Trophoblast cell (in vitro differentiated cells and primary cell): ENCODE measurements at regions not wholly inside any gene's neighbourhood (a gene's known extent, or its start where the extent isn't known, plus 50 kb on each side); places are given as distances from the start of the nearest gene placed in this dataset.
"Not testable (repeated sequence)": the region's sequence is repeated elsewhere in the genome, so short reads cannot be mapped to it uniquely, and the experiment has no call there.

Source experiments
- DNase-seq, 2 donors: peaks; one replicate each; pipeline ENCODE4 v3.0.0-alpha.2; 2016
- H2AFZ ChIP-seq: 2 replicates; pipeline ENCODE4 v1.6.1; 2013; ENCODE audit warnings: low read length, moderate library complexity, mild to moderate bottlenecking; ENCODE audit not compliant: insufficient read depth, poor library complexity
- H2AK5ac ChIP-seq: 2 replicates; pipeline ENCODE4 v1.6.1; 2013; ENCODE audit warnings: mild to moderate bottlenecking, low read length
- H2BK120ac ChIP-seq: 2 replicates; pipeline ENCODE4 v1.6.1; 2013; ENCODE audit warnings: low read length, mild to moderate bottlenecking, moderate library complexity; ENCODE audit not compliant: insufficient read depth, poor library complexity
- H2BK12ac ChIP-seq: 2 replicates; pipeline ENCODE4 v1.6.1; 2013; ENCODE audit warnings: mild to moderate bottlenecking, low read length, moderate library complexity
- H2BK5ac ChIP-seq: 2 replicates; pipeline ENCODE4 v1.6.1; 2013; ENCODE audit warnings: low read length, low read depth, moderate library complexity, mild to moderate bottlenecking; ENCODE audit not compliant: poor library complexity
- H3K14ac ChIP-seq: 2 replicates; pipeline ENCODE4 v1.6.1; 2013; ENCODE audit warnings: mild to moderate bottlenecking, low read length
- H3K18ac ChIP-seq: 2 replicates; pipeline ENCODE4 v1.6.1; 2013; ENCODE audit warnings: mild to moderate bottlenecking, low read length
- H3K23ac ChIP-seq: 2 replicates; pipeline ENCODE4 v1.6.1; 2013; ENCODE audit warnings: low read length
- H3K27ac ChIP-seq: 2 replicates; pipeline ENCODE4 v1.5.1; 2013; ENCODE audit warnings: low read depth, mild to moderate bottlenecking, inconsistent platforms, low read length, moderate library complexity
- H3K27me3 ChIP-seq: 2 replicates; pipeline ENCODE4 v1.6.1; 2013; ENCODE audit warnings: inconsistent platforms, mild to moderate bottlenecking, low read length, moderate library complexity; ENCODE audit not compliant: insufficient read depth
- H3K36me3 ChIP-seq, 2 experiments: 1 replicate in 1 of 2; 2 replicates in 1 of 2; pipeline ENCODE4 v1.6.1; 2013; ENCODE audit warnings: low read length in 2 of 2, mild to moderate bottlenecking in 2 of 2, moderate library complexity in 1 of 2; ENCODE audit not compliant: insufficient read depth in 2 of 2, control insufficient read depth in 1 of 2
- H3K4ac ChIP-seq: 2 replicates; pipeline ENCODE4 v1.6.1; 2013; ENCODE audit warnings: low read depth, mild to moderate bottlenecking, low read length, moderate library complexity
- H3K4me1 ChIP-seq, 2 experiments: 1 replicate in 1 of 2; 2 replicates in 1 of 2; pipeline ENCODE4 v1.6.1; 2013; ENCODE audit warnings: low read length in 2 of 2, mild to moderate bottlenecking in 2 of 2, moderate library complexity in 1 of 2; ENCODE audit not compliant: insufficient read depth in 2 of 2, control insufficient read depth in 1 of 2
- H3K4me2 ChIP-seq: 2 replicates; pipeline ENCODE4 v1.6.1; 2013; ENCODE audit warnings: inconsistent platforms, mild to moderate bottlenecking, low read length, moderate library complexity
- H3K4me3 ChIP-seq: 2 replicates; pipeline ENCODE4 v1.5.1; 2013; ENCODE audit warnings: mild to moderate bottlenecking, low read depth, low read length, inconsistent platforms
- H3K79me1 ChIP-seq: one replicate; pipeline ENCODE4 v1.6.1; 2013; ENCODE audit warnings: low read length
- H3K79me2 ChIP-seq: 2 replicates; pipeline ENCODE4 v1.6.1; 2013; ENCODE audit warnings: low read length, mild to moderate bottlenecking; ENCODE audit not compliant: control insufficient read depth, insufficient read depth, poor library complexity
- H3K9ac ChIP-seq: 2 replicates; pipeline ENCODE4 v1.6.1; 2013; ENCODE audit warnings: mild to moderate bottlenecking, low read length
- H3K9me3 ChIP-seq: 2 replicates; pipeline ENCODE4 v1.6.1; 2013; ENCODE audit warnings: low read depth, mild to moderate bottlenecking, control low read depth, inconsistent platforms, low read length; ENCODE audit not compliant: insufficient read depth
- H4K12ac ChIP-seq: 2 replicates; pipeline ENCODE4 v1.6.1; 2013; ENCODE audit warnings: low read depth, mild to moderate bottlenecking, low read length, moderate library complexity
- H4K8ac ChIP-seq: 2 replicates; pipeline ENCODE4 v1.6.1; 2013; ENCODE audit warnings: low read depth, mild to moderate bottlenecking, low read length, moderate library complexity
- H4K91ac ChIP-seq: one replicate; pipeline ENCODE4 v1.6.1; 2013; ENCODE audit warnings: low read depth, mild to moderate bottlenecking, low read length, moderate library complexity
- WGBS: extraction: QIAGEN DNeasy Blood & Tissue Kit; methylation state at CpG from one replicate; pipeline ENCODE4 v1.1.7; 2013; ENCODE audit warnings: missing lambda C conversion rate; ENCODE audit not compliant: insufficient read length, insufficient coverage; ENCODE audit errors: extremely low coverage; 5-methylcytosine and 5-hydroxymethylcytosine counted together

DNA sequence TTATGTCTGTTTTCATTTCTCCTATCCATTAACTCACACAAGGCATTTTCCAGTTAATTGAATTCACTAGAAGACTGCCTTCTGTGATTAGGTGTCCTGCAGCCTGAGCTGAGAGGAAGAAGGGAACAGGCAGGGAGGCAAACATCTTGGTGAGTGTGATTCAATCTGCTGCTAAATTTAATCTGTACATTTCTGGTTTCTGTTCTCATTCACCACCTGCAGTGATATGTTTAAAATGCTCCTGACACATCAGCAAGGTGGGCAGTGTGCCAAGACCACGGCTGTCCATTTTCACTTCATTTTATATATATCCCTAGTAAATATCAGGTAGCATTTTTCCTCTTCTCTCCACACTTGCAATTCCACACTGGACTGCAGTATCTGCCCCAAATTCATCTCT lies 416.5 kb downstream of the TMEM135 start:
- no peaks in the 10 kb centered on the region for H3K79me1 ChIP-seq
- no peaks in the 10 kb centered on the region for H3K4me1 ChIP-seq
- no peak overlapping the region for H3K23ac ChIP-seq
- H2BK5ac ChIP-seq: no peak overlapping the region
- no peak overlapping the region for H4K91ac ChIP-seq
- no peak overlapping the region for H4K12ac ChIP-seq
- H3K36me3 ChIP-seq: no peaks in the 10 kb centered on the region
- H3K27ac ChIP-seq: no peak overlapping the region
- H3K27me3 ChIP-seq: no peaks in the 10 kb centered on the region
- no peak overlapping the region for H2AFZ ChIP-seq
- H2BK12ac ChIP-seq: no peak overlapping the region
- H3K79me2 ChIP-seq: no peaks in the 10 kb centered on the region
- WGBS: no CpG with 5 or more reads among the region's 1 CpG
- H3K9me3 ChIP-seq: no peaks in the 10 kb centered on the region
- no peak overlapping the region for H3K18ac ChIP-seq
- no peak overlapping the region for H3K4me3 ChIP-seq
- no peak overlapping the region for H3K9ac ChIP-seq
- H3K4ac ChIP-seq: no peak overlapping the region
- no peak overlapping the region for H3K14ac ChIP-seq
- no peak overlapping the region for H4K8ac ChIP-seq
- H2BK120ac ChIP-seq: no peak overlapping the region
- no peak for DNase-seq
- no peak overlapping the region for H2AK5ac ChIP-seq
- H3K4me2 ChIP-seq: no peak overlapping the region

DNA sequence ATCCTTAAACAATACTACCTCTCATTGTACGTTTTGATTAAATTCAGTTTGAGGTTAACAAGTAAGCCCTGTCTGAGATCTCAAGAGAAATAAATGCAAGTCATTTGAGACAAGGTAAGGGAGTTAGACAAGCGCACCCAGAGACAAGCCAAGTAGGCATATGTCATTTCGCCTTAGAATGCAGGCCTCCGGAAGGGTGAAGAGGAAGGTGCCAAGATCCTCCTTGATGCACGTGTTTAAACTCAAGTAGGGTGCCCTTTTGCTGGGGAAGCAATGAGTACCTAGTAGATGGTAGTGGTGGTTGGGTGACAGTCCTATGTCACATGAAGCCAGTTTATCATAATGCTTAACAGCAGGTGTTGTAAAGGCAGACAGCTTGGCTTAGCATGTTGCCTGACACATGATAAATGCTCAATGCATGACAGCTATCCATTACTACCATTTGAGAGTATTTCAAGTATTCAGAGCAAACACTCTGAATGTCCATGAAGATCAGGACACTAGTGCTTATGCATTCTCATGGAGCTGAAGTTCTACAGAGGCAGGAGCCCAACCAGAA lies 415.9 kb downstream of the TMEM135 start:
- Histone ChIP-seq H3K27ac (no peak overlapping the region), H3K4me3 (no peak overlapping the region), H3K79me1 (no peaks in the 10 kb centered on the region), H3K4me1 (no peaks in the 10 kb centered on the region), H3K14ac (no peak overlapping the region), H3K23ac (no peak overlapping the region), H2BK5ac (no peak overlapping the region), H2BK12ac (no peak overlapping the region), H3K9me3 (no peaks in the 10 kb centered on the region), H4K8ac (no peak overlapping the region), H3K4ac (no peak overlapping the region), H3K36me3 (no peaks in the 10 kb centered on the region), H3K4me2 (no peak overlapping the region), H2AFZ (no peak overlapping the region), H4K91ac (no peak overlapping the region), H4K12ac (no peak overlapping the region), H3K27me3 (no peaks in the 10 kb centered on the region), H3K79me2 (no peaks in the 10 kb centered on the region), H2AK5ac (no peak overlapping the region), H2BK120ac (no peak overlapping the region), H3K9ac (no peak overlapping the region), H3K18ac (no peak overlapping the region)
- no CpG with 5 or more reads among the region's 5 CpGs for WGBS
- peak; percentile 25 to 76 for DNase-seq

DNA sequence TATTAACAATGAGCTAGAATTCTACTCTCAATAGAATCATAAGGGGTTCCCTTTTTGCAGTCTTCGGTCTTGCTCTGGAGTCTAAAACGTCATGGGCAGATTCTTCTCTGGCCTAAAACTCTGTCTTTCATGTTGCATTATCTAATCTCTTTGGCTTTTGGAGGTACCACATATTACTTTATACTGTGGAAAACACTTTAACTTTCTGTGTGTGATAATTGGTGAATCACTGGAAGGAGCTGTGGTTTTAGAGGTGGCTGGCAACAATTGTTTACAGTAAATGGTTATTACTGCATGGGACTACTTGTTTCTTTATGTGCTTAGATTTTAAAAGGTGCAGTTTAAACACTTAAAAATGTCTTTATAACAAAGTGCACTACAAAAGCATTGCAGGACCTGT lies 414.3 kb downstream of the TMEM135 start:
- not testable (repeated sequence) for H3K18ac ChIP-seq, H3K9me3 ChIP-seq, H3K14ac ChIP-seq, H3K36me3 ChIP-seq, H3K9ac ChIP-seq, H2BK12ac ChIP-seq, H3K4ac ChIP-seq, H2AFZ ChIP-seq, H3K79me2 ChIP-seq, H3K27ac ChIP-seq, H3K23ac ChIP-seq, H3K79me1 ChIP-seq, H2BK5ac ChIP-seq, H3K4me3 ChIP-seq, H3K4me2 ChIP-seq, H2AK5ac ChIP-seq, H4K12ac ChIP-seq, H3K27me3 ChIP-seq, H3K4me1 ChIP-seq, DNase-seq, H4K8ac ChIP-seq, H2BK120ac ChIP-seq, H4K91ac ChIP-seq
- WGBS: no CpG with 5 or more reads among the region's 2 CpGs

DNA sequence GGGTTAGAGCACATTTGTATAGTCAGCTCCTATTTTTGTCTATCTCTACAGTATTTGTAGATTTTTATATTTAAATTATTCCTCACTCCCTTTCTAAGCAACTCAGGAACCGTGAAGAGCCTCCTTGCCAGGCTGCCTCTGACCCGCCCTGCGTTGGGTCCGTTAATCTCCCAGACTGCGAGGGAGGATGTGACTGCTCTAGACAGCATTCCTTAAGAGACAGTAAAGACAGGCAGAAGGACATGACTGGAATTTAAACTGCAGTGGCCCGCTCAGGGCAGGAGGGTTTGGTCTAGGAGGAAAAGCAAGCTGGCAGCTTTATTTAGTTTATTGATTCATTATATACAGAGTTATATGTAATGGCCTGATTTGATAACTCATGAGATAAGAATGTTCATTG lies 413.7 kb downstream of the TMEM135 start:
- H3K9ac ChIP-seq: no peak overlapping the region
- no peak overlapping the region for H4K91ac ChIP-seq
- H3K27ac ChIP-seq: no peak overlapping the region
- H3K23ac ChIP-seq: no peak overlapping the region
- no peaks in the 10 kb centered on the region for H3K79me1 ChIP-seq
- DNase-seq: peak in 1 of 2 donors; percentile 43
- no peak overlapping the region for H3K4ac ChIP-seq
- no peaks in the 10 kb centered on the region for H3K79me2 ChIP-seq
- no peaks in the 10 kb centered on the region for H3K9me3 ChIP-seq
- H3K18ac ChIP-seq: no peak overlapping the region
- H3K4me2 ChIP-seq: no peak overlapping the region
- H3K27me3 ChIP-seq: no peaks in the 10 kb centered on the region
- no peak overlapping the region for H4K12ac ChIP-seq
- H4K8ac ChIP-seq: no peak overlapping the region
- no peak overlapping the region for H2AFZ ChIP-seq
- H3K4me3 ChIP-seq: no peak overlapping the region
- no peaks in the 10 kb centered on the region for H3K4me1 ChIP-seq
- no peak overlapping the region for H3K14ac ChIP-seq
- H2AK5ac ChIP-seq: no peak overlapping the region
- no peak overlapping the region for H2BK120ac ChIP-seq
- H2BK12ac ChIP-seq: no peak overlapping the region
- H2BK5ac ChIP-seq: no peak overlapping the region
- no CpG with 5 or more reads among the region's 6 CpGs for WGBS
- H3K36me3 ChIP-seq: no peaks in the 10 kb centered on the region
